ENCODE measurements at regions not wholly inside any gene's neighbourhood (a gene's known extent, or its start where the extent isn't known, plus 50 kb on each side); places are given as distances from the start of the nearest gene placed in this dataset.

GRCh38 chr3:102036472-102036871 is 187.2 kb downstream of the NFKBIZ start:
- TF ChIP-seq EZH2 (IDR thresholded peaks at IDR 0.05; ENCODE audit: borderline replicate concordance, low read depth, low read length, poor library complexity, severe bottlenecking): no peak
- TF ChIP-seq, protein P1, sequence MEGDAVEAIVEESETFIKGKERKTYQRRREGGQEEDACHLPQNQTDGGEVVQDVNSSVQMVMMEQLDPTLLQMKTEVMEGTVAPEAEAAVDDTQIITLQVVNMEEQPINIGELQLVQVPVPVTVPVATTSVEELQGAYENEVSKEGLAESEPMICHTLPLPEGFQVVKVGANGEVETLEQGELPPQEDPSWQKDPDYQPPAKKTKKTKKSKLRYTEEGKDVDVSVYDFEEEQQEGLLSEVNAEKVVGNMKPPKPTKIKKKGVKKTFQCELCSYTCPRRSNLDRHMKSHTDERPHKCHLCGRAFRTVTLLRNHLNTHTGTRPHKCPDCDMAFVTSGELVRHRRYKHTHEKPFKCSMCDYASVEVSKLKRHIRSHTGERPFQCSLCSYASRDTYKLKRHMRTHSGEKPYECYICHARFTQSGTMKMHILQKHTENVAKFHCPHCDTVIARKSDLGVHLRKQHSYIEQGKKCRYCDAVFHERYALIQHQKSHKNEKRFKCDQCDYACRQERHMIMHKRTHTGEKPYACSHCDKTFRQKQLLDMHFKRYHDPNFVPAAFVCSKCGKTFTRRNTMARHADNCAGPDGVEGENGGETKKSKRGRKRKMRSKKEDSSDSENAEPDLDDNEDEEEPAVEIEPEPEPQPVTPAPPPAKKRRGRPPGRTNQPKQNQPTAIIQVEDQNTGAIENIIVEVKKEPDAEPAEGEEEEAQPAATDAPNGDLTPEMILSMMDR (conservative IDR thresholded peaks at IDR 0.05; ENCODE audit: low read depth, low read length): no peak

Data from A673 (cell line).